GM23338 (cell line): ENCODE measurements at regions not wholly inside any gene's neighbourhood (a gene's known extent, or its start where the extent isn't known, plus 50 kb on each side); places are given as distances from the start of the nearest gene placed in this dataset.

Experiments
- ATAC-seq: fragments of 200-7000 bp; cut with Tn5 transposase; 3 replicates; pipeline ENCODE4 v1.9.1; 2020
- DNase-seq: peaks from one replicate; pipeline ENCODE4 v3.0.0-alpha.2; 2015; ENCODE audit warnings: low spot score
- H2AFZ ChIP-seq: fragments of 200-600 bp; sonication (generic); 2 replicates; pipeline ENCODE4 v1.8.0; 2016; ENCODE audit warnings: antibody characterized with exemption, mild to moderate bottlenecking, moderate library complexity
- H3F3A ChIP-seq: fragments of 200-600 bp; sonication (generic); replicated peaks from 2 replicates; pipeline ENCODE4 v1.8.0; 2017; ENCODE audit warnings: antibody characterized with exemption, mixed run types, low read depth
- H3K27ac ChIP-seq: fragments of 200-600 bp; sonication (generic); 2 replicates; pipeline ENCODE4 v1.6.1; 2016; ENCODE audit warnings: low read depth
- H3K27me3 ChIP-seq: fragments of 200-600 bp; sonication (generic); 2 replicates; pipeline ENCODE4 v1.8.0; 2016; ENCODE audit warnings: mild to moderate bottlenecking, mixed run types, moderate library complexity; ENCODE audit not compliant: insufficient read depth
- H3K36me3 ChIP-seq: fragments of 200-600 bp; sonication (generic); 2 replicates; pipeline ENCODE4 v1.8.0; 2016; ENCODE audit warnings: mild to moderate bottlenecking; ENCODE audit not compliant: insufficient read depth
- H3K4me1 ChIP-seq: fragments of 200-600 bp; sonication (generic); 2 replicates; pipeline ENCODE4 v1.8.0; 2016; ENCODE audit warnings: mild to moderate bottlenecking, moderate library complexity; ENCODE audit not compliant: insufficient read depth
- H3K4me2 ChIP-seq: fragments of 200-600 bp; sonication (generic); 2 replicates; pipeline ENCODE4 v1.7.1; 2017; ENCODE audit warnings: mixed run types
- H3K4me3 ChIP-seq: fragments of 200-600 bp; sonication (generic); 2 replicates; pipeline ENCODE4 v1.6.1; 2016; ENCODE audit warnings: mixed run types
- H3K79me2 ChIP-seq: fragments of 200-600 bp; sonication (generic); replicated peaks from 2 replicates; pipeline ENCODE4 v1.8.0; 2017; ENCODE audit warnings: mild to moderate bottlenecking; ENCODE audit not compliant: insufficient read depth
- H3K9me2 ChIP-seq: fragments of 200-600 bp; sonication (generic); 2 replicates; pipeline ENCODE4 v1.8.0; 2017; ENCODE audit not compliant: insufficient read depth
- H4K20me1 ChIP-seq: fragments of 200-600 bp; sonication (generic); replicated peaks from 2 replicates; pipeline ENCODE4 v1.8.0; 2017; ENCODE audit warnings: mild to moderate bottlenecking; ENCODE audit not compliant: insufficient read depth
- H3K27ac Mint-ChIP-seq: 2 replicates; pipeline ENCODE4 v1.8.0; 2020; ENCODE audit warnings: inconsistent platforms, mild to moderate bottlenecking, moderate library complexity, mixed read lengths
- H3K27me3 Mint-ChIP-seq: 3 replicates; pipeline ENCODE4 v1.8.0; 2022; ENCODE audit warnings: low read depth, mild to moderate bottlenecking, moderate library complexity, mixed read lengths, inconsistent platforms; ENCODE audit not compliant: insufficient read depth, poor library complexity
- H3K36me3 Mint-ChIP-seq: 3 replicates; pipeline ENCODE4 v1.8.0; 2021; ENCODE audit warnings: low read depth, mild to moderate bottlenecking, inconsistent platforms, moderate library complexity, mixed read lengths
- H3K4me1 Mint-ChIP-seq: 3 replicates; pipeline ENCODE4 v1.8.0; 2020; ENCODE audit warnings: mild to moderate bottlenecking, inconsistent platforms, mixed read lengths
- H3K4me3 Mint-ChIP-seq: 3 replicates; pipeline ENCODE4 v1.8.0; 2021; ENCODE audit warnings: moderate library complexity, mild to moderate bottlenecking, inconsistent platforms, mixed read lengths
- H3K9me3 Mint-ChIP-seq: 3 replicates; pipeline ENCODE4 v1.8.0; 2020; ENCODE audit warnings: moderate library complexity, mild to moderate bottlenecking, inconsistent platforms, mixed read lengths
- CREB1 ChIP-seq: fragments of 250-450 bp; sonication (Bioruptor Pico); IDR thresholded peaks from 2 replicates; pipeline ENCODE4 v1.5.0; 2020; ENCODE audit warnings: low read depth, mild to moderate bottlenecking, moderate library complexity
- CTCF ChIP-seq, 2 experiments: fragments of 200-600 bp in 1 of 2; sonication (generic) in 1 of 2; conservative IDR thresholded peaks; 2 replicates each; pipeline versions ENCODE4 v1.5.1 to v1.6.1; 2016 to 2017; ENCODE audit warnings: antibody characterized with exemption in 2 of 2, low read depth in 2 of 2, mild to moderate bottlenecking in 2 of 2, moderate library complexity in 1 of 2
- ETS1 ChIP-seq: IDR thresholded peaks from 2 replicates; pipeline ENCODE4 v1.6.1; 2016; ENCODE audit warnings: antibody characterized with exemption
- EZH2 ChIP-seq: fragments of 200-600 bp; sonication (generic); IDR thresholded peaks from one replicate; pipeline ENCODE4 v1.8.0; 2017; ENCODE audit warnings: antibody characterized with exemption, mild to moderate bottlenecking, low read depth; ENCODE audit not compliant: unreplicated experiment
- EZH2phosphoT487 ChIP-seq: fragments of 200-600 bp; sonication (generic); IDR thresholded peaks from one replicate; pipeline ENCODE4 v1.8.1; 2018; ENCODE audit warnings: antibody characterized with exemption; ENCODE audit not compliant: unreplicated experiment
- JUNB ChIP-seq: IDR thresholded peaks from one replicate; pipeline ENCODE4 v1.6.1; 2016; ENCODE audit warnings: antibody characterized with exemption; ENCODE audit not compliant: unreplicated experiment
- NANOG ChIP-seq: IDR thresholded peaks from 2 replicates; pipeline ENCODE4 v1.6.1; 2016; ENCODE audit warnings: antibody characterized with exemption, borderline replicate concordance
- POLR2AphosphoS5 ChIP-seq: IDR thresholded peaks from 2 replicates; pipeline ENCODE4 v1.6.1; 2016; ENCODE audit warnings: antibody characterized with exemption, low read depth
- REST ChIP-seq: IDR thresholded peaks from one replicate; pipeline ENCODE4 v1.6.1; 2018; ENCODE audit warnings: antibody characterized with exemption; ENCODE audit not compliant: unreplicated experiment
- STAT1 ChIP-seq: IDR thresholded peaks from one replicate; pipeline ENCODE4 v1.6.1; 2016; ENCODE audit warnings: antibody characterized with exemption; ENCODE audit not compliant: unreplicated experiment
- ZNF114 ChIP-seq: fragments of 250-450 bp; sonication (Bioruptor Pico); IDR thresholded peaks from 2 replicates; pipeline ENCODE4 v1.5.0; 2020; ENCODE audit warnings: mild to moderate bottlenecking, moderate library complexity
- ZNF331 ChIP-seq: fragments of 250-450 bp; sonication (Bioruptor Pico); IDR thresholded peaks from 2 replicates; pipeline ENCODE4 v1.5.0; 2020; ENCODE audit warnings: low read depth, mild to moderate bottlenecking, moderate library complexity
- ZNF462 ChIP-seq: fragments of 250-450 bp; sonication (Bioruptor Pico); IDR thresholded peaks from 2 replicates; pipeline ENCODE4 v1.5.0; 2020; ENCODE audit warnings: mild to moderate bottlenecking, moderate library complexity

GRCh38 chr1:13900583-13900982, 200.6 kb downstream of the PRDM2 start (continued):
- TF ChIP-seq ZNF331 (CRISPR knock-in tag): no peak
- no peak for TF ChIP-seq CREB1
- TF ChIP-seq EZH2: no peak
- TF ChIP-seq STAT1: no peak
- TF ChIP-seq ETS1: no peak
- TF ChIP-seq JUNB: no peak
- no peak for TF ChIP-seq REST
- TF ChIP-seq POLR2AphosphoS5: no peak
- no peak for TF ChIP-seq EZH2phosphoT487
- no peak for TF ChIP-seq ZNF114 (CRISPR knock-in tag)
- no peak for TF ChIP-seq CTCF (conservative IDR thresholded peaks at IDR 0.05; ENCODE audit: low read depth in 2 of 2)
- no peak for TF ChIP-seq NANOG

- Histone ChIP-seq H3F3A (no peaks in the 10 kb centered on the region), H4K20me1 (no peaks in the 10 kb centered on the region; the same call in 1 of the 2 replicates), H3K4me2 (no peak overlapping the region)
- no peak for TF ChIP-seq ETS1
- no peak for TF ChIP-seq CREB1
- TF ChIP-seq ZNF331 (CRISPR knock-in tag): no peak
- no peak for TF ChIP-seq ZNF462 (CRISPR knock-in tag)
These were observed 201.1 kb downstream of the PRDM2 start for GRCh38 chr1:13901039-13901438.

More at GRCh38 chr1:13901039-13901438, 201.1 kb downstream of the PRDM2 start:
- Histone ChIP-seq H2AFZ (no peak overlapping the region; the same call in 1 of the 2 replicates), H3K9me2 (no peaks in the 10 kb centered on the region), H3K27ac (no peak overlapping the region), H3K27me3 (peaks cover 6% of the 10 kb centered on the region; the same call in 1 of the 2 replicates), H3K4me3 (no peak overlapping the region), H3K79me2 (no peaks in the 10 kb centered on the region), H3K4me1 (no peaks in the 10 kb centered on the region), H3K36me3 (no peaks in the 10 kb centered on the region)
- ATAC-seq (no peak), DNase-seq (no peak)
- Mint-ChIP-seq H3K4me3 (no peak overlapping the region), H3K9me3 (peaks cover 3% of the 10 kb centered on the region; the same call in 1 of the 3 replicates), H3K36me3 (no peaks in the 10 kb centered on the region; the same call in 2 of the 3 replicates), H3K27ac (no peak overlapping the region), H3K4me1 (no peaks in the 10 kb centered on the region), H3K27me3 (no peaks in the 10 kb centered on the region)
